NOMO-1 (cell line): ENCODE measurements at regions not wholly inside any gene's neighbourhood (a gene's known extent, or its start where the extent isn't known, plus 50 kb on each side); places are given as distances from the start of the nearest gene placed in this dataset.

Experiments
- DNase-seq, 2 experiments: peaks; one replicate each; lab custom pipeline; 2025; ENCODE audit not compliant: unreplicated experiment in 2 of 2; lab: John Stamatoyannopoulos, UW

GRCh38 chr16:80198311-80199299 lies 342.2 kb upstream of the DYNLRB2 start:
- DNase-seq: no peak

GRCh38 chr16:80197741-80198201 lies 343.0 kb upstream of the DYNLRB2 start:
- DNase-seq: no peak

GRCh38 chr16:80191928-80192327 lies 348.9 kb upstream of the DYNLRB2 start:
- DNase-seq: no peak

GRCh38 chr16:80189476-80190175 lies 351.2 kb upstream of the DYNLRB2 start:
- DNase-seq: no peak

GRCh38 chr16:80176114-80176513 lies 364.7 kb upstream of the DYNLRB2 start:
- no peak for DNase-seq

GRCh38 chr16:80175011-80175410 lies 365.8 kb upstream of the DYNLRB2 start:
- DNase-seq: no peak

GRCh38 chr16:80174416-80174815 lies 366.4 kb upstream of the DYNLRB2 start:
- DNase-seq: no peak

GRCh38 chr16:80171746-80172145 lies 369.0 kb upstream of the DYNLRB2 start:
- DNase-seq: no peak

- DNase-seq: no peak
Measured at GRCh38 chr16:80171199-80171598, 369.6 kb upstream of the DYNLRB2 start.

GRCh38 chr16:80167657-80168390 lies 373.0 kb upstream of the DYNLRB2 start:
- DNase-seq: no peak

GRCh38 chr16:80166082-80166481 lies 374.7 kb upstream of the DYNLRB2 start:
- DNase-seq: no peak

- no peak for DNase-seq
Measured at GRCh38 chr16:80164966-80165550, 375.7 kb upstream of the DYNLRB2 start.

GRCh38 chr16:80163339-80163738 lies 377.5 kb upstream of the DYNLRB2 start:
- no peak for DNase-seq

GRCh38 chr16:80161799-80162739 lies 378.7 kb upstream of the DYNLRB2 start:
- no peak for DNase-seq

GRCh38 chr16:80158766-80159165 lies 382.0 kb upstream of the DYNLRB2 start:
- DNase-seq: no peak

GRCh38 chr16:80151722-80152111 lies 389.1 kb upstream of the DYNLRB2 start:
- DNase-seq: no peak

GRCh38 chr16:80150978-80151721 lies 389.6 kb upstream of the DYNLRB2 start:
- DNase-seq: no peak

GRCh38 chr16:80148826-80149225 lies 392.0 kb upstream of the DYNLRB2 start:
- no peak for DNase-seq
